ENCODE measurements at regions not wholly inside any gene's neighbourhood (a gene's known extent, or its start where the extent isn't known, plus 50 kb on each side); places are given as distances from the start of the nearest gene placed in this dataset.
A peak's percentile ranks its signal among the peaks of the same experiment; 100 is the strongest.

- TF ChIP-seq CTCF (IDR thresholded peaks at IDR 0.05): no peak
These were observed 50.5 kb upstream of the DLX2 start for GRCh38 chr2:172153156-172153555.

GRCh38 chr2:172153757-172154156 lies 51.1 kb upstream of the DLX2 start:
- Mint-ChIP-seq H3K9me3 (peaks cover 0 to 4% (median 0%) of the 10 kb centered on the region in 7 donors), H3K36me3 (no peaks in the 10 kb centered on the region), H3K27ac (no peak overlapping the region), H3K4me3 (no peak overlapping the region), H3K27me3 (ENCODE audit: low read depth in 3 of 3) (peaks cover 1 to 3% (median 2%) of the 10 kb centered on the region in 3 donors), H3K4me1 (peaks cover 8% of the 10 kb centered on the region)
- Histone ChIP-seq H3K9me3 (replicated peaks in 1 of 2; ENCODE audit: control insufficient read depth in 1 of 2, insufficient read depth in 1 of 2, low read length in 2 of 2) (no peaks in the 10 kb centered on the region), H3K4me3 (replicated peaks in 1 of 3; ENCODE audit: low read depth in 2 of 3, low read length in 3 of 3) (no peak overlapping the region), H3K27me3 (ENCODE audit: control insufficient read depth in 2 of 2, insufficient read depth in 2 of 2, low read length in 2 of 2) (peaks cover 0 to 4% of the 10 kb centered on the region in 2 donors), H3K79me2 (ENCODE audit: insufficient read depth, low read length) (no peaks in the 10 kb centered on the region), H4K20me1 (ENCODE audit: insufficient read depth, low read length) (no peaks in the 10 kb centered on the region), H3K36me3 (replicated peaks in 1 of 2; ENCODE audit: control insufficient read depth in 1 of 2, insufficient read depth in 2 of 2, low read length in 2 of 2) (no peaks in the 10 kb centered on the region), H3K9ac (ENCODE audit: insufficient read depth, low read length, poor library complexity, severe bottlenecking) (no peak overlapping the region), H2AFZ (ENCODE audit: insufficient read depth, low read depth, low read length, poor library complexity, severe bottlenecking) (no peak overlapping the region), H3K4me1 (ENCODE audit: control insufficient read depth in 1 of 2, insufficient read depth in 2 of 2, low read length in 2 of 2) (no peaks in the 10 kb centered on the region), H3K4me2 (replicated peaks; ENCODE audit: extremely low read depth, low read length, poor library complexity, severe bottlenecking) (no peak overlapping the region), H3K27ac (ENCODE audit: low read depth in 1 of 2, low read length in 2 of 2) (no peak overlapping the region)
- TF ChIP-seq CTCF (IDR thresholded peaks at IDR 0.05): no peak
- DNase-seq: no peak
- intact Hi-C loops (cut with micrococcal nuclease): no loop called here

More at GRCh38 chr2:172153156-172153555, 50.5 kb upstream of the DLX2 start:
- peaks cover 1 to 3% (median 2%) of the 10 kb centered on the region in 3 donors for H3K27me3 Mint-ChIP-seq (ENCODE audit: low read depth in 3 of 3)
- H4K20me1 ChIP-seq (ENCODE audit: insufficient read depth, low read length): no peaks in the 10 kb centered on the region
- peaks cover 8% of the 10 kb centered on the region for H3K4me1 Mint-ChIP-seq
- WGBS (ENCODE audit: insufficient coverage): no CpG with 5 or more reads among the region's 2 CpGs
- no peak overlapping the region for H3K27ac ChIP-seq (ENCODE audit: low read depth in 1 of 2, low read length in 2 of 2)
- H3K4me3 Mint-ChIP-seq: no peak overlapping the region
- H3K9me3 ChIP-seq (replicated peaks in 1 of 2; ENCODE audit: control insufficient read depth in 1 of 2, insufficient read depth in 1 of 2, low read length in 2 of 2): no peaks in the 10 kb centered on the region
- H3K36me3 ChIP-seq (replicated peaks in 1 of 2; ENCODE audit: control insufficient read depth in 1 of 2, insufficient read depth in 2 of 2, low read length in 2 of 2): no peaks in the 10 kb centered on the region
- peaks cover 0 to 4% of the 10 kb centered on the region in 2 donors for H3K27me3 ChIP-seq (ENCODE audit: control insufficient read depth in 2 of 2, insufficient read depth in 2 of 2, low read length in 2 of 2)
- H3K4me3 ChIP-seq (replicated peaks in 1 of 3; ENCODE audit: low read depth in 2 of 3, low read length in 3 of 3): no peak overlapping the region
- H3K79me2 ChIP-seq (ENCODE audit: insufficient read depth, low read length): no peaks in the 10 kb centered on the region
- H3K9me3 Mint-ChIP-seq: peaks cover 0 to 4% (median 0%) of the 10 kb centered on the region in 7 donors
- no peaks in the 10 kb centered on the region for H3K4me1 ChIP-seq (ENCODE audit: control insufficient read depth in 1 of 2, insufficient read depth in 2 of 2, low read length in 2 of 2)
- H3K27ac Mint-ChIP-seq: no peak overlapping the region
- DNase-seq: no peak
- H3K36me3 Mint-ChIP-seq: no peaks in the 10 kb centered on the region
- H3K4me2 ChIP-seq (replicated peaks; ENCODE audit: extremely low read depth, low read length, poor library complexity, severe bottlenecking): no peak overlapping the region
- intact Hi-C loops (cut with micrococcal nuclease): no loop called here
- peak overlapping the region; percentile 49 for H2AFZ ChIP-seq (ENCODE audit: insufficient read depth, low read depth, low read length, poor library complexity, severe bottlenecking)
- H3K9ac ChIP-seq (ENCODE audit: insufficient read depth, low read length, poor library complexity, severe bottlenecking): no peak overlapping the region
